WI38 (cell line): ENCODE measurements at regions not wholly inside any gene's neighbourhood (a gene's known extent, or its start where the extent isn't known, plus 50 kb on each side); places are given as distances from the start of the nearest gene placed in this dataset.

ENCODE experiments used
- H3K4me3 ChIP-seq: 2 replicates; pipeline ENCODE4 v1.5.1; 2011; ENCODE audit warnings: low read depth, mild to moderate bottlenecking, control low read depth, low read length
- CTCF ChIP-seq: IDR thresholded peaks from 2 replicates; pipeline ENCODE4 v1.5.1; 2012; ENCODE audit warnings: low read depth, mild to moderate bottlenecking, control low read depth, low read length

GRCh38 chr5:73286896-73287295, 113.9 kb downstream of the TMEM174 start:
- no peak for TF ChIP-seq CTCF
- H3K4me3 ChIP-seq: no peak overlapping the region

GRCh38 chr5:73284985-73285384, 112.0 kb downstream of the TMEM174 start:
- H3K4me3 ChIP-seq: no peak overlapping the region
- no peak for TF ChIP-seq CTCF

GRCh38 chr5:73284220-73284795, 111.3 kb downstream of the TMEM174 start:
- H3K4me3 ChIP-seq: no peak overlapping the region
- no peak for TF ChIP-seq CTCF

- H3K4me3 ChIP-seq: no peak overlapping the region
- TF ChIP-seq CTCF: no peak
These were observed 109.9 kb downstream of the TMEM174 start for GRCh38 chr5:73282923-73283322.

GRCh38 chr5:73282383-73282782, 109.4 kb downstream of the TMEM174 start:
- H3K4me3 ChIP-seq: no peak overlapping the region
- TF ChIP-seq CTCF: no peak

- TF ChIP-seq CTCF: no peak
These were observed 108.1 kb downstream of the TMEM174 start for GRCh38 chr5:73280821-73281746.

GRCh38 chr5:73280386-73280785, 107.4 kb downstream of the TMEM174 start:
- TF ChIP-seq CTCF: no peak
- H3K4me3 ChIP-seq: no peak overlapping the region

More at GRCh38 chr5:73280821-73281746, 108.1 kb downstream of the TMEM174 start:
- no peak overlapping the region for H3K4me3 ChIP-seq
